Adrenal gland (tissue), 9 donors: ENCODE measurements at regions not wholly inside any gene's neighbourhood (a gene's known extent, or its start where the extent isn't known, plus 50 kb on each side); places are given as distances from the start of the nearest gene placed in this dataset.

ENCODE experiments used
- DNase-seq, 7 donors: peaks; one replicate each; pipeline ENCODE4 v3.0.0-alpha.2; 2019 to 2020
- H3K27ac ChIP-seq, 5 donors: fragments of 200-600 bp; sonication (generic) in 4 of 5; 1 replicate in 3 of 5; 2 replicates in 2 of 5; pipeline versions ENCODE4 v1.5.1 to v1.8.0; 2016 to 2020; ENCODE audit warnings: mild to moderate bottlenecking in 1 of 5
- H3K27me3 ChIP-seq: fragments of 200-600 bp; 2 replicates; pipeline ENCODE4 v1.8.0; 2021
- H3K36me3 ChIP-seq, 2 donors: fragments of 200-600 bp; replicated peaks in 1 of 2; 1 replicate in 1 of 2; 2 replicates in 1 of 2; pipeline versions ENCODE4 v1.5.1 to v1.8.0; 2018 to 2022
- H3K4me1 ChIP-seq, 2 donors: fragments of 200-600 bp; replicated peaks in 1 of 2; 1 replicate in 1 of 2; 2 replicates in 1 of 2; pipeline versions ENCODE4 v1.5.1 to v1.8.0; 2018 to 2021
- H3K4me3 ChIP-seq, 4 donors: fragments of 200-600 bp; sonication (generic) in 3 of 4; one replicate each; pipeline ENCODE4 v1.5.1; 2016 to 2018
- H3K9me3 ChIP-seq, 3 donors: fragments of 200-600 bp; sonication (generic) in 1 of 3; replicated peaks in 1 of 3; 1 replicate in 2 of 3; 2 replicates in 1 of 3; pipeline versions ENCODE4 v1.5.1 to v1.8.0; 2016 to 2021
- CTCF ChIP-seq, 6 experiments: fragments of 450-650 bp in 4 of 6; fragments of 200-600 bp in 2 of 6; sonication (generic) in 1 of 6; IDR thresholded peaks; 1 replicate in 5 of 6; 2 replicates in 1 of 6; pipeline versions ENCODE4 v1.5.1 to v1.8.0; 2016 to 2021; ENCODE audit warnings: antibody characterized with exemption in 6 of 6, mild to moderate bottlenecking in 2 of 6, moderate library complexity in 1 of 6
- POLR2A ChIP-seq, 2 donors: fragments of 450-650 bp; IDR thresholded peaks; one replicate each; pipeline ENCODE4 v1.6.1; 2017; ENCODE audit warnings: antibody characterized with exemption in 2 of 2, mild to moderate bottlenecking in 2 of 2, moderate library complexity in 1 of 2
- WGBS, 4 donors: extraction: QIAGEN DNeasy Blood & Tissue Kit in 2 of 4; methylation state at CpG; one replicate each; pipeline versions ENCODE4 v1.1.5 to v1.1.7; 2013 to 2017; 5-methylcytosine and 5-hydroxymethylcytosine counted together
- intact Hi-C, 2 donors: fragments of 100-400 bp; cut with DNase I; formaldehyde crosslinking; loops; one replicate each; pipeline versions ENCODE4 v1.14.1 to v1.15.0; 2022 to 2023
- donor health status: healthy with polysubstance abuse.
- donor health status: Bipolar disorder and iron deficiency.
- donor health status: DM: yes; HTN: yes; CAD: no.
- donor health status: DM: no; HTN: no; CAD: no.
- donor health status: DM: no; HTN: no; CAD: no.

- DNase-seq, result no peak
- Histone ChIP-seq H3K36me3 (no peaks in the 10 kb centered on the region), H3K27ac (no peak overlapping the region), H3K4me1 (no peaks in the 10 kb centered on the region), H3K27me3 (peaks cover 6% of the 10 kb centered on the region), H3K4me3 (no peak overlapping the region), H3K9me3 (no peaks in the 10 kb centered on the region)
- no peak for TF ChIP-seq POLR2A (IDR thresholded peaks at IDR 0.05)
- TF ChIP-seq CTCF (IDR thresholded peaks at IDR 0.05), result no peak
- 50 to 57% (median 54%) methylated on average over 4 to 6 of the region's 6 CpGs for WGBS, 4 donors
- intact Hi-C loops, result no loop called here
Measured at GRCh38 chr5:73256012-73256411, 83.0 kb downstream of the TMEM174 start.

GRCh38 chr5:73254642-73255041 lies 81.6 kb downstream of the TMEM174 start:
- Histone ChIP-seq H3K27me3 (peaks cover 17% of the 10 kb centered on the region), H3K4me1 (no peaks in the 10 kb centered on the region), H3K9me3 (no peaks in the 10 kb centered on the region), H3K4me3 (no peak overlapping the region), H3K27ac (no peak overlapping the region), H3K36me3 (no peaks in the 10 kb centered on the region)
- 45 to 49% (median 46%) methylated on average over 3 of the region's 3 CpGs for WGBS, 4 donors
- TF ChIP-seq POLR2A (IDR thresholded peaks at IDR 0.05), result no peak
- TF ChIP-seq CTCF (IDR thresholded peaks at IDR 0.05), result no peak
- DNase-seq, result no peak
- intact Hi-C loops, result no loop called here

- no peak for TF ChIP-seq POLR2A (IDR thresholded peaks at IDR 0.05)
- no peak for TF ChIP-seq CTCF (IDR thresholded peaks at IDR 0.05)
- H3K9me3 ChIP-seq, result no peaks in the 10 kb centered on the region
- H3K4me1 ChIP-seq, result no peaks in the 10 kb centered on the region
- peaks cover 17% of the 10 kb centered on the region for H3K27me3 ChIP-seq
- no peak for DNase-seq
- H3K4me3 ChIP-seq, result no peak overlapping the region
- WGBS, 4 donors, result 59 to 81% (median 79%) methylated on average over 3 of the region's 3 CpGs
- no peaks in the 10 kb centered on the region for H3K36me3 ChIP-seq
- intact Hi-C loops, result no loop called here
- no peak overlapping the region for H3K27ac ChIP-seq
Measured at GRCh38 chr5:73253047-73253660, 80.2 kb downstream of the TMEM174 start.

GRCh38 chr5:73250645-73251044 lies 77.7 kb downstream of the TMEM174 start:
- DNase-seq, result no peak
- Histone ChIP-seq H3K27ac (no peak overlapping the region), H3K4me3 (no peak overlapping the region), H3K36me3 (no peaks in the 10 kb centered on the region), H3K4me1 (no peaks in the 10 kb centered on the region), H3K9me3 (peaks cover 0 to under 1% (median 0%) of the 10 kb centered on the region in 3 donors), H3K27me3 (peaks cover 17% of the 10 kb centered on the region)
- 54 to 69% (median 62%) methylated on average over 2 of the region's 2 CpGs for WGBS, 4 donors
- intact Hi-C loops, result no loop called here
- TF ChIP-seq POLR2A (IDR thresholded peaks at IDR 0.05) (no peak), CTCF (IDR thresholded peaks at IDR 0.05) (no peak)
